ENCODE measurements at regions not wholly inside any gene's neighbourhood (a gene's known extent, or its start where the extent isn't known, plus 50 kb on each side); places are given as distances from the start of the nearest gene placed in this dataset.

GRCh38 chr13:91100944-91101343, 246.5 kb upstream of the MIR17HG start:
- Mint-ChIP-seq H3K4me1 (ENCODE audit: unreplicated experiment) (peaks cover 5% of the 10 kb centered on the region), H3K27me3 (no peaks in the 10 kb centered on the region), H3K4me3 (no peak overlapping the region), H3K9me3 (peaks cover 9% of the 10 kb centered on the region), H3K27ac (no peak overlapping the region), H3K36me3 (peaks cover 5% of the 10 kb centered on the region)
- no peak for TF ChIP-seq CTCF (conservative IDR thresholded peaks at IDR 0.05)
- no peak for DNase-seq (ENCODE audit: extremely low spot score, unreplicated experiment)

GRCh38 chr13:91101381-91101780, 246.1 kb upstream of the MIR17HG start:
- Mint-ChIP-seq H3K4me3 (peak overlapping the region; percentile 51), H3K27me3 (no peaks in the 10 kb centered on the region), H3K9me3 (peaks cover 9% of the 10 kb centered on the region), H3K4me1 (ENCODE audit: unreplicated experiment) (peaks cover 5% of the 10 kb centered on the region), H3K27ac (no peak overlapping the region), H3K36me3 (peaks cover 5% of the 10 kb centered on the region)
- no peak for DNase-seq (ENCODE audit: extremely low spot score, unreplicated experiment)
- TF ChIP-seq CTCF (conservative IDR thresholded peaks at IDR 0.05), result no peak

GRCh38 chr13:91105270-91105669, 242.2 kb upstream of the MIR17HG start:
- peaks cover 10% of the 10 kb centered on the region for H3K4me1 Mint-ChIP-seq (ENCODE audit: unreplicated experiment)
- peaks cover 5% of the 10 kb centered on the region for H3K36me3 Mint-ChIP-seq
- no peak for DNase-seq (ENCODE audit: extremely low spot score, unreplicated experiment)
- peaks cover 9% of the 10 kb centered on the region for H3K9me3 Mint-ChIP-seq
- TF ChIP-seq CTCF (conservative IDR thresholded peaks at IDR 0.05), result no peak
- no peaks in the 10 kb centered on the region for H3K27me3 Mint-ChIP-seq
- H3K4me3 Mint-ChIP-seq, result no peak overlapping the region
- H3K27ac Mint-ChIP-seq, result no peak overlapping the region

GRCh38 chr13:91106565-91106964, 240.9 kb upstream of the MIR17HG start:
- Mint-ChIP-seq H3K27ac (no peak overlapping the region), H3K9me3 (peaks cover 9% of the 10 kb centered on the region), H3K27me3 (no peaks in the 10 kb centered on the region), H3K36me3 (peaks cover 5% of the 10 kb centered on the region), H3K4me3 (no peak overlapping the region), H3K4me1 (ENCODE audit: unreplicated experiment) (peaks cover 11% of the 10 kb centered on the region)
- no peak for DNase-seq (ENCODE audit: extremely low spot score, unreplicated experiment)
- TF ChIP-seq CTCF (conservative IDR thresholded peaks at IDR 0.05), result no peak

GRCh38 chr13:91108315-91108714, 239.2 kb upstream of the MIR17HG start:
- H3K4me3 Mint-ChIP-seq, result no peak overlapping the region
- no peak for TF ChIP-seq CTCF (conservative IDR thresholded peaks at IDR 0.05)
- DNase-seq (ENCODE audit: extremely low spot score, unreplicated experiment), result no peak
- H3K36me3 Mint-ChIP-seq, result peaks cover 5% of the 10 kb centered on the region
- H3K4me1 Mint-ChIP-seq (ENCODE audit: unreplicated experiment), result peaks cover 18% of the 10 kb centered on the region
- H3K27ac Mint-ChIP-seq, result no peak overlapping the region
- H3K9me3 Mint-ChIP-seq, result peaks cover 9% of the 10 kb centered on the region
- no peaks in the 10 kb centered on the region for H3K27me3 Mint-ChIP-seq

All from type B pancreatic cell (in vitro differentiated cells).